ENCODE measurements at regions not wholly inside any gene's neighbourhood (a gene's known extent, or its start where the extent isn't known, plus 50 kb on each side); places are given as distances from the start of the nearest gene placed in this dataset.
"Not testable (repeated sequence)": the region's sequence is repeated elsewhere in the genome, so short reads cannot be mapped to it uniquely, and the experiment has no call there.

- DNase-seq, result no peak
Observed at GRCh38 chr10:131810036-131810804, 90.6 kb upstream of the PPP2R2D start.

DNA sequence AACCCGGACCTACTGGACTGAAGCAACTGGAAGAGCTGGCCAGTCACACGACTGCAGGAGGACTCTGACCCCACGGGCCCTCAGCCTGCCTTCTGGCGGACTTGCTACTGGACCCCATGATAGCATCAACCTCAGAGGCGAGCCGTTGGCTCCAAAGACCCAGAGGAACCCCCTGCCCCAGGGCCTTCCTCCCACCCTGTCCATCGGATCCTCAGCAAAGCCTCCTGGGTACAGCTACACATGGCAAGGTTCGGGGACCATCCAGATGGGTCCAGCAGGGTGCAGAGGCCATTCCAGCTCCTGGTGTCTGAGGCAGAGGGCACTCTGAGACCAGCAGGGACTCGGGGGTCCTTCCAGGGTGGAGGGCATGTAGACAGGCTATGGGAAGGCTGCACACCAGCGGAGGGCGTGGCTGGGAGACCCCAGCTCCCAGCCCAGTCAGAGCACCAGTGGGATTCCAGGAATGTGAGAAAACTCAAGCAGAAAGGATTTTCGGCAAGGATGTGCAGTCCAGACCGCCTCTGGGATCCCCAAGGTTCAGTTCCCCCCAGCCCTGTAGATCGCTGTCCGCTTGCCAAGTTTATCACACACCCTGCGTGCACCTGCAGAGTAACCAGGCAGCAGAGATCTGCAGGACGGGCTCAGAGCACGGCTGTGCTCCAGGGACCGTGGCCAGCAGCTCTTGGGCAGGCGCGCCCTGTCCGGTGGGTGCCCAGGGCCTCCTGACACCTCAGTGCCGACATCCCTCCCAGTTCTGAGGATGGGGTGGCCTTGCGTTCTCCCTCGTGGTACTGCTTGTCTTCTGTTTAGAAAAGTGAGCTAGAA is 89.8 kb upstream of the PPP2R2D start:
- DNase-seq, result no peak

GRCh38 chr10:131811630-131812403 is 89.0 kb upstream of the PPP2R2D start:
- DNase-seq, result no peak

DNA sequence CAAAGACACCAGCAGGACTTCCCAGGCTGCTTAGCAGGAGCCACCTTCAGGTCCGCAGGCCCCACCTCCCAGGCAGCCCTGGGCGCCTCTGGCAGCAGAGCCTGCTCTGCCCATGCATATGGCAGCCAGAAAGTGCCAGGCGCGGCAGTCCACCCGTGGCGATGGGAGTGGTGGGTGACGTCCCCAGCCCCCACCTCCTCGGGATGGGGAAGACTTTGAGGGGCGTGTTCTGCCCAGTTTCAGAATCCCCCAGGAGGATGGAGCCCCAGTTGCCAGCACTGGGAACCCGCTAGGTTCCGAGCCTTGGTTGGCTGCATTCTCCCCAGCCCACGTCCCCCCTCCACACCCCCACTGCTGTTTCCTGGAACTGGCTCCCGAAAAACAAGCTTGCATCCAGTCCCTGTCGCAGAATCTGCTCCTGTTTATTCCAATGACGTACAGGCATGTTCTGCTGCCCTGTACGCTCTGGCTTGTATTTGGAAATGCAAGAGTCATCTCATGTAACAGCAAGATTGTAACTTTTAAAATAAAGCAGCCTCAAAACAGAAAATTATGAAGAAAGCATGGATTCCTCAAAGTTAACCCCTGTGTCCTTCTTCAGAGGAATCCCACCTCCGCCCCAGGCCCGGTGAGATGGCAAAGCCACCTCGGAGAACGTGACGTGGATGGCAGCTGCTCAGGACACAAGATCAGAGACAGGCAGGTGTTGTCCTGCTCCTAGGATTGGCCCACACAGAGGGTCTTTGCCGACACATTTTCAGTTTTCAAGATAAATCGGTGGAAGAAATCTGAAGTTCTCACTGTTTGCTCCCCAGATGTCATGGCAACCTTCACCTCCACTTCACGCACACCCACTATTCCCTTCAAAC is 87.8 kb upstream of the PPP2R2D start:
- DNase-seq, result no peak

- no peak for DNase-seq
Observed at GRCh38 chr10:131814567-131815265, 86.1 kb upstream of the PPP2R2D start.

DNA sequence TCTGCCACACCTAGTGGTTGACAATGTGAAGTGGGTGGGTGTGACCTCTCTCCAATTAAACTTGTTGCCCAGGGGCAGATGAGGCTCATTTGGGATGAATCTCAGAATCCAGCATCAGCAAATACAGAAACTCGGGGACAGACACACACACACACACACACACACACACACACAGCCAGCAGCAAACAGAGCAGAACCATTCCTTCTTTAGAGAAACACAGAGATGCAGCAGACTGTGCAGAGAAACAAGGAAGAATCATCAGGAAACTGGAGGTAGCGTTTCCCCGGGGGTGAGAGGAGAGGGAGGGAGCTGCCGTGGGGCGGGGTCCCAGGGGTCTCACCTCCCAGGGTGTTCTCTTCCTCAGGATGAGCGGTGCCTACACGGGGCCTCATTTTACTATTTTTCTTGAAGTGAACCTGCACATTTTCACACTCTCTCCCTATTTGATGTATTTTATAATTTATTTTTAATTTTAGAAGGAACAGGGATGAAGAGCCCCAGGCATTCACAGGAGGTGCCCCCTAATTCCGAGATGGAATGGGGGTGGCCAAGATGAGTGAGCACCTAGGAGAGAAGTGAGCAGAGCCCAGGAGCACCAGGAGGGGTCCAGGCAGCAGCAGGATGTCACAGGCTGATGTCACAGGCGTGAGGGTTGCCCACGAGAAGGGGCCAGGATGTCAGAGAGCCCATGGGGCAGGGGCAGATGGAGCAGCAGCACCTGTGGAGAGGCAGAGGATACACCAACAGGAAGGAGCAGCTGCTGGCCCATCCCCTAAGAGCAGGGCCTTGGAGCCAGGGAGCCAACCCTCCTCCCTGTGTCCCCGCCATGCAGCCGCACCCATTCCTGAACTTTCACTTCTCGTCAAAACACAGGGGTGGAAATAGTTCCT is 85.3 kb upstream of the PPP2R2D start:
- no peak for DNase-seq

DNA sequence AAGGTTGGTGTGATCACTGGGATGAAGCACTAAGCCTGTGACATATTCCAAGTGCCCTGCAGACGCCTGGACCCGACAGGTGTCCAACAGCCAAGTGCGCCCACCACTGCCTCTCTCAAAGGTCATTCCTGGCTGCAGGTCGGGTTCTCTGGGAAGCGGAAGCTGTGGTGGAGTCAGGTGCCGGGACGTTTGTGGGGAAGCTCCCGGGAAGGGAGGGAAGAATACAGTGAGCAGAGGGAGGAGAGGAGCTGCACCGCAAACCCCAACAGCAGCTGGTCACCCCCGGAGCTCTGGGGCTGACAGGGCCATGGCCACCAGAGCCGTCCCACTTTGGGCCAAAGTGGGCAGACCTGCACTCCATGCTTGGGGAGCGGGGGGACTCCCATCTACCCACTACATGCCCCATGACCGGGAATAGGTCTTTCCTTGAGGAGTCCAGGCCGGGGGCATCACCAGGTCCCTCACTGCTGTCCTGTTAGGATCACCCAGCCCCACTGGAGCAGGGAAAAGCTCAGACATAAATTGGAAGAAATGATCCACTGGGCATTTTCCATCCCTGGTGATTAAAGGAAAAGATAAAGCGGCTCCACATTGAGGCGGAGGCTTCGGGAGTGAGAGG is 84.5 kb upstream of the PPP2R2D start:
- DNase-seq, result no peak

GRCh38 chr10:131816941-131817700 is 83.7 kb upstream of the PPP2R2D start:
- DNase-seq, result no peak

- no peak for DNase-seq
Observed at GRCh38 chr10:131817866-131818509, 82.8 kb upstream of the PPP2R2D start.

- DNase-seq, result no peak
Observed at GRCh38 chr10:131818510-131819234, 82.1 kb upstream of the PPP2R2D start.

- DNase-seq, result no peak
Observed at GRCh38 chr10:131819241-131820072, 81.4 kb upstream of the PPP2R2D start.

GRCh38 chr10:131820626-131821025 is 80.2 kb upstream of the PPP2R2D start:
- no peak for DNase-seq

DNA sequence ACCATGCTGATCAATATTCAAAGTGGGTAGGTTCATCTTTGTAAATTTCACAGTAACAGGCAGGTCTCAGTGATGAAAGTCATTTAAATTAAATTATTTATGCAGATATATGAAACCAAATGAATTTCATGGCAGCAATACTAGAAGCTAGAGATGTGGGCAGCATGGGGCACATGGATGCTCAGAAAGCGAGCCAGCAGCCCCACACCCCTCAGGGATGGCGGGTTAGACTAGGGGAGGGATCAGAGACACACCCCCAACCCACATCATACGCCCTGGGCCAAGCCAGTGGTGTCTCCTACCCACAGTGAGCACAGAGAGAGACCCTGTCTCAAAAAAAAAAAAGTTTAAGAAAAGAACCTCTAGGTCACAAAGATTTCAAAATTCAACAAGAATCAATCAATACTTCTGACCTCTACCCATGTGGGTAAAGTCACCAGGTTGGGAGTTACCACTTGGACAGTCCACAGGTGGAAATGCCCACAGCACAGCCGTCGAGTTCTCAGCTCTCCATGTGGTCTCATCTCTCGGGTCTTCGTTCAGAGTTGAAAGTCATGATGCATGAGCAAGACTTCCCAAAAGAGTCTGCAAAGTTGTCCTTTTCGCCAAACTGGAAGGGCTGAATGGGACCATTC is 79.3 kb upstream of the PPP2R2D start:
- DNase-seq, result no peak

GRCh38 chr10:131822013-131822691 is 78.7 kb upstream of the PPP2R2D start:
- no peak for DNase-seq

- DNase-seq, result no peak
Observed at GRCh38 chr10:131822692-131823245, 78.0 kb upstream of the PPP2R2D start.

DNA sequence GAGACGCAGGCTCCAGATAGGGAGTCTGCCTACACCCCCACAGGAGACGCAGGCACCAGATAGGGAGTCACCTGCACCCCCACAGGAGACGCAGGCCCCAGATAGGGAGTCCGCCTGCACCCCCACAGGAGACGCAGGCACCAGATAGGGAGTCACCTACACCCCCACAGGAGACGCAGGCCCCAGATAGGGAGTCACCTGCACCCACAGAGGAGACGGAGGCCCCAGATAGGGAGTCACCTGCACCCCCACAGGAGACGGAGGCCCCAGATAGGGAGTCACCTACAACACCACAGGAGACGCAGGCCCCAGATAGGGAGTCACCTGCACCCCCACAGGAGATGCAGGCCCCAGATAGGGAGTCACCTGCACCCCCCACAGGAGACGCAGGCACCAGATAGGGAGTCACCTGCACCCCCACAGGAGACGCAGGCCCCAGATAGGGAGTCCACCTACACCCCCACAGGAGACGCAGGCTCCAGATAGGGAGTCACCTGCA is 77.2 kb upstream of the PPP2R2D start:
- DNase-seq, result not testable (repeated sequence)
